ENCODE measurements at regions not wholly inside any gene's neighbourhood (a gene's known extent, or its start where the extent isn't known, plus 50 kb on each side); places are given as distances from the start of the nearest gene placed in this dataset.
"Not testable (repeated sequence)": the region's sequence is repeated elsewhere in the genome, so short reads cannot be mapped to it uniquely, and the experiment has no call there.

DNA sequence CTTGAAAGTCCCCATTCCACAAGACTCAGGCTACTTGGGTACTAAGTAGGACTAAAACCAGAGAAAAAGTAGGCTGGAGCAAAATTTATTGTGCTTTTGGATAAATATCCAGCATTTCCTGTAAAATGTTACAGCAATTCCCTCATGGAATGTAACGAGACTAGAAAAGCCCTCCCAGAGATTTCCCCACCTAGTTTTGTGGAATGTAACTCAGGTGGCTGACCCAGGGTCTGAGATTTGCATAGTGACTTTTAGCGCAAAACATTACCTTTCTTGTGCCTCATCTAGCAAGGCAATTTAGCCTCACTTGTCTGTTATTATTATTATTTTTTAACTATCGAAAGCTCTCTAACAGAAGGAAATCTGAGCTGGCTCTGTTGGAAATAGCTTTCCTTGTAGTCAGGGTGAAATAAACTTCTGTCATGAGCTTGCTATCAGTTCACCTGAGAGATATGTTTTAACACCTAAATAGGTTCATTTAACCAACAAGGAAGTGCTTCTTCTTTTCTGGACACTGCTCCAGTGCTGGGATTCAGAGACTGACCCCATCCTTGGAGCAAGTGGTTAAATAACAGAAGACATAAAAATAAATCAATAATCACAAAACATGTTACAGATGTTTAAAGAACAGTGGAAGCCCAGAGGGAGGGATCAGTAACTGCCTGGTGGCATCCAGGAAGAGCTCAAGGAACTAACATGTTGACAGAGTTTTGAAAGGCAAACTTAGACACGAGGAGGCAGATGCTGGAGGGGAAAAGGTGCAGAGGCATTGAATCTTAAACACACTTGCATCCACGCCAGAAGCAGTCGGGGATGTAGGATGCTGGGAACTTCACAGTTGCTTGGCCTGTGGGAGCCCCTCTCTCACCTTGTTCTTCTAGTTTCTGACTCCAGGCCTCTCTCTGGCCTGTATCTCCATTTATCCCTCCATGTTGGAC lies 68.3 kb upstream of the RHOU start:
- H3K4me3 ChIP-seq (ENCODE audit: low read depth, low read length), result no peak overlapping the region
- TF ChIP-seq, protein P1, sequence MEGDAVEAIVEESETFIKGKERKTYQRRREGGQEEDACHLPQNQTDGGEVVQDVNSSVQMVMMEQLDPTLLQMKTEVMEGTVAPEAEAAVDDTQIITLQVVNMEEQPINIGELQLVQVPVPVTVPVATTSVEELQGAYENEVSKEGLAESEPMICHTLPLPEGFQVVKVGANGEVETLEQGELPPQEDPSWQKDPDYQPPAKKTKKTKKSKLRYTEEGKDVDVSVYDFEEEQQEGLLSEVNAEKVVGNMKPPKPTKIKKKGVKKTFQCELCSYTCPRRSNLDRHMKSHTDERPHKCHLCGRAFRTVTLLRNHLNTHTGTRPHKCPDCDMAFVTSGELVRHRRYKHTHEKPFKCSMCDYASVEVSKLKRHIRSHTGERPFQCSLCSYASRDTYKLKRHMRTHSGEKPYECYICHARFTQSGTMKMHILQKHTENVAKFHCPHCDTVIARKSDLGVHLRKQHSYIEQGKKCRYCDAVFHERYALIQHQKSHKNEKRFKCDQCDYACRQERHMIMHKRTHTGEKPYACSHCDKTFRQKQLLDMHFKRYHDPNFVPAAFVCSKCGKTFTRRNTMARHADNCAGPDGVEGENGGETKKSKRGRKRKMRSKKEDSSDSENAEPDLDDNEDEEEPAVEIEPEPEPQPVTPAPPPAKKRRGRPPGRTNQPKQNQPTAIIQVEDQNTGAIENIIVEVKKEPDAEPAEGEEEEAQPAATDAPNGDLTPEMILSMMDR (IDR thresholded peaks at IDR 0.05; ENCODE audit: insufficient read depth, low read depth, low read length), result no peak
- DNase-seq (ENCODE audit: low read depth), result no peak

DNA sequence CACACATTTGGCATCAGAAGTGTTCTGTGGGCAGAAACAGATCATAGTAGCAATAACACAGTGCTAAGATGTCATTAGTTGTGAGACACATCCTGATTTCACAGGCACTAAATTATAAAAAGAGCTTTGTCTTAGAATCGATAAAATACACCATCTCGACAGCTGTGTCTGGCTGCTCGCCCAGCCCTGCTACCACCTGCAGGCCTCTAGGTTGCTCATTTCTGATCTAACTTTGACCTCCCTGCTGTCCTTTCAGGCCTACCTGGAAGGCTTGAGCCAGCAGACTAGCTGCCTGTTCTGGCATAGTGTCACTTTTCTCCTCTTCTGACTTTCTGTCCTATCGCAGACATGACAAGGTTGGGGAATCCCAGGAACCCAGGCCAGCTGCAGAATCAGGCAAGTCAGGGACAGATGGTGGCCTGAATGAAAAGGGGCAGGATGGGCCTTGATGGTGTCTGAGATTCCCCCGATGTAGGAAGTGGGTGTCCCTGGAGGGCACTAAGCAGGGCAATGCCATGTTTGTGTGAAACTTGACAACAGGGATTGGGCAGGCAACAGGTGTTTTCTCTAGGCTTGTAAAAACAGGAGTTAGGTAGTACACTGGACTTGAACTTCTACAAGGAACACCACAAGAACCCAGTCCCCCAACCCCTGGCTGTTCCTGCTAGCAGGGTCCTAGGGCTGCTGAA lies 66.6 kb upstream of the RHOU start:
- TF ChIP-seq, protein P1 (IDR thresholded peaks at IDR 0.05; ENCODE audit: insufficient read depth, low read depth, low read length), result no peak
- no peak overlapping the region for H3K4me3 ChIP-seq (ENCODE audit: low read depth, low read length)
- no peak for DNase-seq (ENCODE audit: low read depth)

DNA sequence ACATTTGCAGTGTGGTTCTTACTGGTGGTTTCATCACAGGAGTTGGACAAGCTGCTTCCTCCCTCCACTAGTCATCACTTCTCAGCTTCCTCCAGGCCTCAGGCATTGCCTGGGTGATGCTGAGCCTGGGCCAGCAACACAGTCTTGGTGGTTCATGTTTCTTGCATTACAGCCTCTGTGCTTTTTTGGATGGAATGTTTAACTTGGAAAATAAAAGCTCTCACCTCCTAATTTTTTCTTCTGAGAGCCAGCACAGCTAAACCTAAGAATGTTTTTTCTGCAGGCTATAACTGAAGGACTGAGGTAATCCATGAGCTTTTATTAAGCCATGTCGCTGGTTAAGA lies 66.1 kb upstream of the RHOU start:
- TF ChIP-seq, protein P1 (IDR thresholded peaks at IDR 0.05; ENCODE audit: insufficient read depth, low read depth, low read length), result no peak
- no peak for DNase-seq (ENCODE audit: low read depth)

DNA sequence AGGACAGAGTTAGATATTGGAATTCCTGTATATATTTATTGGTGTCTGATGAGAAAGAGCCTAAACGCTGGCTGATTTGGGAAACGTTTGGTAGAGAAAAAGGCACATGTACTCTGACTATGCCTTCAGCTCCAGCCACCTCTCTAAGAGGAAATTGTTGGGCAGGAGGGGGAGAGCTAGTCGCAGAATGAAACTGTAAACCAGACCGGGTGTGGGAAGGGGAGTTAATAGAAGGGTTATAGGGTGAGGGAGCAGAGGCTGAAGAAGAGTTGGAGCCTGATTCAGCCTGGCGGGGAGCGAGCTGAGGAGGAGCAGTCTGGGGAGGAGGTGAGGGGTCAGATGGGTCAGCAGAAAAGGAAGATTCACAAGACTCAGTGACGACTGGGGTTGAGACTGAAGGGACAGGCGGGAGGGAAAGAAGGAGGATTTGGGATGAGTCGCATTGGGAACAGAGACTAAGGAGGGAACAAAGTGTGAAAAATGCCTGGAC lies 54.2 kb upstream of the RHOU start:
- DNase-seq (ENCODE audit: low read depth); H3K4me3 ChIP-seq (ENCODE audit: low read depth, low read length): not testable (repeated sequence)

More for the DNA sequence above, 66.1 kb upstream of the RHOU start:
- no peak overlapping the region for H3K4me3 ChIP-seq (ENCODE audit: low read depth, low read length)

DNA sequence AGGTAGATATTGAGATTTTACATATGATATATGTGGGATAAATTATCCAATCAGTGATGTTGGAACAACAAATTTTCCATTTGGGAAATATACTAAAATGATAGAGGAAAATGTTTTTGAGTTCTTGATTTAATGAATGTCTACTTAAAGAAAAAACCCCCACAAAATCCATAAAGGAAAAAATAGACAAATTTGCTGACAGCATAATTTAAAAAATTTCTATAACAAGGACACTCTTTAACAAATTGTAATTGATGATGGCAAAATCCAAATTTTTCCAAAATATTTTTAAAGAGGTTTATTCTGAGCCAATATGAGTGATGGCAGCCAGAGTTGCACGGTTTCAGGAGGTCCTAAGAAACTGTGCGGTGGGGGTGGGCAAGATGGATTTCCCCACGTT lies 51.9 kb upstream of the RHOU start:
- H3K4me3 ChIP-seq (ENCODE audit: low read depth, low read length), result no peak overlapping the region
- TF ChIP-seq, protein P1 (IDR thresholded peaks at IDR 0.05; ENCODE audit: insufficient read depth, low read depth, low read length), result no peak
- no peak for DNase-seq (ENCODE audit: low read depth)

DNA sequence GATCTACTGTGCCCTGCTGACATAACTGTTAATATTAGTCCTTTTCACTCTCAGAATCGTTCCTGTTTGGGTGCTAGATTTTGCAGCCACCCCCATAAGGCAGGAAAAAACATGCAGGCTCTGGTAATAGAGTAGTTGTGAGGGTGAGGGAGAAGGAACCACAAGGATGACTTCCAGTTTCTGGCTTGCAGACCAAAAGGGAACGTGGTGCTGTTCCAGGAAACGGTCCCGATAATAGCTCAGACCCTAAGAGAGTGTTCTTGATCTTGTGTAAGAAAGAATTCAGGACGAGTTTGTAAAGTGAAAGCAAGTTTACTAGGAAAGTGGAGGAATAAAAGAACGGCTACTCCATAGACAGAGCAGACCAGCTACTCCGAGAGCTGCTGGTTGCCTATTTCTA lies 50.7 kb upstream of the RHOU start:
- DNase-seq (ENCODE audit: low read depth), result peak; percentile 26

More for the DNA sequence above, 50.7 kb upstream of the RHOU start:
- H3K4me3 ChIP-seq (ENCODE audit: low read depth, low read length), result no peak overlapping the region
- TF ChIP-seq, protein P1 (IDR thresholded peaks at IDR 0.05; ENCODE audit: insufficient read depth, low read depth, low read length), result no peak
